ENCODE measurements at regions not wholly inside any gene's neighbourhood (a gene's known extent, or its start where the extent isn't known, plus 50 kb on each side); places are given as distances from the start of the nearest gene placed in this dataset.

- no peak for FAIRE-seq
- no peak for DNase-seq (ENCODE audit: insufficient read length, low spot score)
- TF ChIP-seq POLR2AphosphoS5 (IDR thresholded peaks at IDR 0.05; ENCODE audit: low read depth, low read length) (no peak), TAF1 (IDR thresholded peaks at IDR 0.05; ENCODE audit: low read depth, low read length) (no peak), POU2F2 (IDR thresholded peaks at IDR 0.05; ENCODE audit: low read depth, low read length) (no peak), SPI1 (IDR thresholded peaks at IDR 0.05; ENCODE audit: low read depth, low read length) (no peak), POLR2A (IDR thresholded peaks at IDR 0.05; ENCODE audit: low read depth, low read length) (no peak), PAX5 (IDR thresholded peaks at IDR 0.05; ENCODE audit: insufficient read depth, low read length, severe bottlenecking) (no peak)
Observed at GRCh38 chr12:124726596-124727263, 136.9 kb downstream of the SCARB1 start.

- no peak for TF ChIP-seq POLR2AphosphoS5 (IDR thresholded peaks at IDR 0.05; ENCODE audit: low read depth, low read length)
- no peak for TF ChIP-seq POU2F2 (IDR thresholded peaks at IDR 0.05; ENCODE audit: low read depth, low read length)
- TF ChIP-seq SPI1 (IDR thresholded peaks at IDR 0.05; ENCODE audit: low read depth, low read length) = no peak
- no peak for TF ChIP-seq TAF1 (IDR thresholded peaks at IDR 0.05; ENCODE audit: low read depth, low read length)
- TF ChIP-seq PAX5 (IDR thresholded peaks at IDR 0.05; ENCODE audit: insufficient read depth, low read length, severe bottlenecking) = no peak
- TF ChIP-seq POLR2A (IDR thresholded peaks at IDR 0.05; ENCODE audit: low read depth, low read length) = no peak
- no peak for DNase-seq (ENCODE audit: insufficient read length, low spot score)
- no peak for FAIRE-seq
Observed at GRCh38 chr12:124725597-124726237, 137.9 kb downstream of the SCARB1 start.

GRCh38 chr12:124725099-124725498, 138.6 kb downstream of the SCARB1 start:
- DNase-seq (ENCODE audit: insufficient read length, low spot score) = no peak
- TF ChIP-seq TAF1 (IDR thresholded peaks at IDR 0.05; ENCODE audit: low read depth, low read length) (no peak), POLR2AphosphoS5 (IDR thresholded peaks at IDR 0.05; ENCODE audit: low read depth, low read length) (no peak)
- no peak for FAIRE-seq

GRCh38 chr12:124722878-124723277, 140.8 kb downstream of the SCARB1 start:
- DNase-seq (ENCODE audit: insufficient read length, low spot score) (no peak), FAIRE-seq (no peak)
- TF ChIP-seq TAF1 (IDR thresholded peaks at IDR 0.05; ENCODE audit: low read depth, low read length) (no peak), PAX5 (IDR thresholded peaks at IDR 0.05; ENCODE audit: insufficient read depth, low read length, severe bottlenecking) (no peak), SPI1 (IDR thresholded peaks at IDR 0.05; ENCODE audit: low read depth, low read length) (no peak), POLR2A (IDR thresholded peaks at IDR 0.05; ENCODE audit: low read depth, low read length) (no peak), POLR2AphosphoS5 (IDR thresholded peaks at IDR 0.05; ENCODE audit: low read depth, low read length) (no peak), POU2F2 (IDR thresholded peaks at IDR 0.05; ENCODE audit: low read depth, low read length) (no peak)

- FAIRE-seq (no peak), DNase-seq (ENCODE audit: insufficient read length, low spot score) (no peak)
- no peak for TF ChIP-seq SPI1 (IDR thresholded peaks at IDR 0.05; ENCODE audit: low read depth, low read length)
Observed at GRCh38 chr12:124721501-124722162, 142.0 kb downstream of the SCARB1 start.

GRCh38 chr12:124720681-124721500, 142.8 kb downstream of the SCARB1 start:
- FAIRE-seq (peak; percentile 43), DNase-seq (ENCODE audit: insufficient read length, low spot score) (no peak)
- TF ChIP-seq POLR2A (IDR thresholded peaks at IDR 0.05; ENCODE audit: low read depth, low read length) (no peak), POLR2AphosphoS5 (IDR thresholded peaks at IDR 0.05; ENCODE audit: low read depth, low read length) (no peak), TAF1 (IDR thresholded peaks at IDR 0.05; ENCODE audit: low read depth, low read length) (no peak), PAX5 (IDR thresholded peaks at IDR 0.05; ENCODE audit: insufficient read depth, low read length, severe bottlenecking) (no peak), POU2F2 (IDR thresholded peaks at IDR 0.05; ENCODE audit: low read depth, low read length) (no peak), SPI1 (IDR thresholded peaks at IDR 0.05; ENCODE audit: low read depth, low read length) (no peak)

GRCh38 chr12:124720004-124720680, 143.5 kb downstream of the SCARB1 start:
- no peak for FAIRE-seq
- no peak for DNase-seq (ENCODE audit: insufficient read length, low spot score)

GRCh38 chr12:124719231-124719630, 144.4 kb downstream of the SCARB1 start:
- TF ChIP-seq SPI1 (IDR thresholded peaks at IDR 0.05; ENCODE audit: low read depth, low read length) = no peak
- TF ChIP-seq POLR2A (IDR thresholded peaks at IDR 0.05; ENCODE audit: low read depth, low read length) = no peak
- TF ChIP-seq TAF1 (IDR thresholded peaks at IDR 0.05; ENCODE audit: low read depth, low read length) = no peak
- TF ChIP-seq POLR2AphosphoS5 (IDR thresholded peaks at IDR 0.05; ENCODE audit: low read depth, low read length) = no peak
- TF ChIP-seq POU2F2 (IDR thresholded peaks at IDR 0.05; ENCODE audit: low read depth, low read length) = no peak
- no peak for TF ChIP-seq PAX5 (IDR thresholded peaks at IDR 0.05; ENCODE audit: insufficient read depth, low read length, severe bottlenecking)
- no peak for FAIRE-seq
- DNase-seq (ENCODE audit: insufficient read length, low spot score) = no peak

More at GRCh38 chr12:124720004-124720680, 143.5 kb downstream of the SCARB1 start:
- TF ChIP-seq TAF1 (IDR thresholded peaks at IDR 0.05; ENCODE audit: low read depth, low read length) (no peak), POU2F2 (IDR thresholded peaks at IDR 0.05; ENCODE audit: low read depth, low read length) (no peak), POLR2AphosphoS5 (IDR thresholded peaks at IDR 0.05; ENCODE audit: low read depth, low read length) (no peak), SPI1 (IDR thresholded peaks at IDR 0.05; ENCODE audit: low read depth, low read length) (no peak), POLR2A (IDR thresholded peaks at IDR 0.05; ENCODE audit: low read depth, low read length) (no peak), PAX5 (IDR thresholded peaks at IDR 0.05; ENCODE audit: insufficient read depth, low read length, severe bottlenecking) (no peak)

GRCh38 chr12:124718458-124718857, 145.2 kb downstream of the SCARB1 start:
- FAIRE-seq (no peak), DNase-seq (ENCODE audit: insufficient read length, low spot score) (no peak)
- no peak for TF ChIP-seq POLR2AphosphoS5 (IDR thresholded peaks at IDR 0.05; ENCODE audit: low read depth, low read length)
- TF ChIP-seq POU2F2 (IDR thresholded peaks at IDR 0.05; ENCODE audit: low read depth, low read length) = no peak

Data from GM12891 (cell line).